Endothelial cell of umbilical vein (primary cell): ENCODE measurements at regions not wholly inside any gene's neighbourhood (a gene's known extent, or its start where the extent isn't known, plus 50 kb on each side); places are given as distances from the start of the nearest gene placed in this dataset.

ENCODE experiments used
- BruUV-seq: library from RNA; stranded (reverse); fragments of 400-500 nt; replicated peaks from 2 replicates; lab custom pipeline; 2021; lab: Mats Ljungman, UMichigan
- CTCF ChIA-PET: fragments of 300-600, 350-600 bp; sonication (Branson Sonifier 250); formaldehyde crosslinking; loops from one replicate; lab custom pipeline; 2021; ENCODE audit warnings: antibody characterized with exemption, inconsistent platforms; lab: Charles Lee
- POLR2A ChIA-PET: fragments of 300-600, 350-600 bp; sonication (Branson Sonifier 250); formaldehyde crosslinking; loops from one replicate; lab custom pipeline; 2021; ENCODE audit warnings: antibody characterized with exemption, inconsistent platforms; lab: Charles Lee
- DNase-seq: peaks from one replicate; pipeline ENCODE4 v3.0.0-alpha.2; 2011; ENCODE audit warnings: low read depth, low spot score
- FAIRE-seq: peaks from 2 replicates; lab custom pipeline; 2011; peaks lifted over from hg19 to GRCh38; lab: Jason Lieb, UNC
- H2AFZ ChIP-seq: 2 replicates; pipeline ENCODE4 v1.6.0; 2012; ENCODE audit warnings: low read depth, low read length, control low read depth, inconsistent platforms
- H3K27ac ChIP-seq: 2 replicates; pipeline ENCODE4 v1.5.1; 2011; ENCODE audit warnings: low read depth, mild to moderate bottlenecking, control low read depth, low read length, moderate library complexity; ENCODE audit not compliant: insufficient read depth
- H3K27me3 ChIP-seq, 2 experiments: 2 replicates each; pipeline versions ENCODE4 v1.6.0 to v1.6.1; 2011; ENCODE audit warnings: low read length in 2 of 2, mixed read lengths in 1 of 2; ENCODE audit not compliant: control insufficient read depth in 2 of 2, insufficient read depth in 2 of 2
- H3K36me3 ChIP-seq, 2 experiments: 2 replicates in 1 of 2; 3 replicates in 1 of 2; pipeline ENCODE4 v1.5.1; 2011; ENCODE audit warnings: low read length in 2 of 2, mild to moderate bottlenecking in 1 of 2, moderate library complexity in 1 of 2; ENCODE audit not compliant: control insufficient read depth in 2 of 2, insufficient read depth in 2 of 2; ENCODE audit errors: extremely low read depth in 1 of 2
- H3K4me1 ChIP-seq: 3 replicates; pipeline ENCODE4 v1.5.1; 2011; ENCODE audit warnings: mild to moderate bottlenecking, low read length; ENCODE audit not compliant: control insufficient read depth, insufficient read depth; ENCODE audit errors: extremely low read depth
- H3K4me2 ChIP-seq: 2 replicates; pipeline ENCODE4 v1.6.1; 2011; ENCODE audit warnings: low read length, control low read depth, mixed read lengths; ENCODE audit not compliant: insufficient read depth
- H3K4me3 ChIP-seq, 3 experiments: fragments of 200-600 bp in 1 of 3; sonication (generic), shearing (Covaris generic) in 1 of 3; replicated peaks in 1 of 3; 2 replicates each; pipeline ENCODE4 v1.5.1; 2011 to 2016; ENCODE audit warnings: control low read depth in 3 of 3, low read length in 3 of 3, mild to moderate bottlenecking in 2 of 3, inconsistent platforms in 1 of 3, low read depth in 1 of 3, moderate library complexity in 1 of 3; ENCODE audit not compliant: insufficient read depth in 1 of 3
- H3K79me2 ChIP-seq: 2 replicates; pipeline ENCODE4 v1.6.0; 2012; ENCODE audit warnings: low read length, inconsistent platforms; ENCODE audit not compliant: control insufficient read depth, insufficient read depth
- H3K9ac ChIP-seq: replicated peaks from 2 replicates; pipeline ENCODE3; 2011; ENCODE audit warnings: low read length, control low read depth; ENCODE audit not compliant: insufficient read depth; ENCODE audit errors: extremely low read depth
- H3K9me1 ChIP-seq: replicated peaks from 3 replicates; pipeline ENCODE4 v1.6.0; 2011; ENCODE audit warnings: mild to moderate bottlenecking, low read length; ENCODE audit not compliant: control insufficient read depth, insufficient read depth; ENCODE audit errors: extremely low read depth
- H3K9me3 ChIP-seq: replicated peaks from 2 replicates; pipeline ENCODE4 v1.5.1; 2012; ENCODE audit warnings: low read length, inconsistent platforms; ENCODE audit not compliant: control insufficient read depth, insufficient read depth
- H4K20me1 ChIP-seq: replicated peaks from 2 replicates; pipeline ENCODE3; 2011; ENCODE audit warnings: mild to moderate bottlenecking, low read length; ENCODE audit not compliant: control insufficient read depth, insufficient read depth; ENCODE audit errors: extremely low read depth
- CTCF ChIP-seq, 2 donors: IDR thresholded peaks; 1 replicate in 1 of 2; 2 replicates in 1 of 2; pipeline ENCODE4 v1.5.1; 2011; ENCODE audit warnings: low read length in 2 of 2, mild to moderate bottlenecking in 2 of 2, moderate library complexity in 2 of 2, control low read depth in 1 of 2, inconsistent platforms in 1 of 2, low read depth in 1 of 2; ENCODE audit not compliant: insufficient read depth in 1 of 2; ENCODE audit errors: extremely low read depth in 1 of 2
- EZH2 ChIP-seq: IDR thresholded peaks from 2 replicates; pipeline ENCODE4 v1.6.1; 2012; ENCODE audit warnings: borderline replicate concordance, low read depth, mild to moderate bottlenecking, moderate library complexity, low read length, inconsistent platforms; ENCODE audit not compliant: severe bottlenecking
- FOS ChIP-seq: IDR thresholded peaks from 2 replicates; pipeline ENCODE4 v1.6.1; 2011; ENCODE audit warnings: mild to moderate bottlenecking, low read length, moderate library complexity, borderline replicate concordance; ENCODE audit not compliant: insufficient read depth
- GATA2 ChIP-seq: IDR thresholded peaks from 2 replicates; pipeline ENCODE4 v1.7.0; 2011; ENCODE audit warnings: low read depth, mild to moderate bottlenecking, moderate library complexity, mixed read lengths, low read length; ENCODE audit not compliant: insufficient read length, insufficient read depth
- JUN ChIP-seq: IDR thresholded peaks from 2 replicates; pipeline ENCODE4 v1.6.1; 2011; ENCODE audit warnings: borderline replicate concordance, low read depth; ENCODE audit not compliant: insufficient read length, insufficient read depth
- MYC ChIP-seq: IDR thresholded peaks from one replicate; pipeline ENCODE4 v1.6.1; 2011; ENCODE audit warnings: mild to moderate bottlenecking, low read depth, low read length
- POLR2A ChIP-seq: IDR thresholded peaks from 2 replicates; pipeline ENCODE4 v1.6.1; 2012; ENCODE audit warnings: low read depth, mild to moderate bottlenecking, control low read depth, low read length
- POLR2AphosphoS5 ChIP-seq: IDR thresholded peaks from 2 replicates; pipeline ENCODE4 v1.6.1; 2012; ENCODE audit warnings: low read depth, mild to moderate bottlenecking, control low read depth, low read length, moderate library complexity; ENCODE audit not compliant: insufficient read depth
- dilution Hi-C: fragments of 300-500 bp; cut with MboI; formaldehyde crosslinking; loops from one replicate; pipeline ENCODE4 v1.15.0; 2019; ENCODE audit warnings: low sequenced_read_pairs; ENCODE audit not compliant: extremely low pct_ligation_motif_present
- intact Hi-C: fragments of 100-400 bp; cut with micrococcal nuclease; formaldehyde crosslinking; loops from one replicate; pipeline ENCODE4 v1.10.0; 2022
- TF ChIP-seq, protein P1 (sequence below): IDR thresholded peaks from 2 replicates; pipeline ENCODE4 v1.6.1; 2011; ENCODE audit not compliant: insufficient read depth, insufficient read length

GRCh38 chr1:168414914-168415313 is 128.9 kb downstream of the XCL2 start:
- Histone ChIP-seq H3K9ac (no peak overlapping the region), H3K4me2 (no peak overlapping the region), H3K4me1 (no peaks in the 10 kb centered on the region), H3K79me2 (no peaks in the 10 kb centered on the region), H3K9me3 (no peaks in the 10 kb centered on the region), H4K20me1 (no peaks in the 10 kb centered on the region), H3K4me3 (no peak overlapping the region), H3K27ac (no peak overlapping the region), H2AFZ (no peak overlapping the region), H3K36me3 (no peaks in the 10 kb centered on the region), H3K9me1 (no peaks in the 10 kb centered on the region), H3K27me3 (no peaks in the 10 kb centered on the region)
- TF ChIP-seq GATA2 (no peak), MYC (no peak), EZH2 (no peak), FOS (no peak), JUN (no peak), POLR2AphosphoS5 (no peak), POLR2A (no peak), CTCF (IDR thresholded peaks at IDR 0.05; ENCODE audit: extremely low read depth in 1 of 2, insufficient read depth in 1 of 2, low read depth in 1 of 2, low read length in 2 of 2) (no peak)
- TF ChIP-seq, protein P1, sequence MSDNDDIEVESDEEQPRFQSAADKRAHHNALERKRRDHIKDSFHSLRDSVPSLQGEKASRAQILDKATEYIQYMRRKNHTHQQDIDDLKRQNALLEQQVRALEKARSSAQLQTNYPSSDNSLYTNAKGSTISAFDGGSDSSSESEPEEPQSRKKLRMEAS = no peak
- DNase-seq (no peak), FAIRE-seq (no peak)
- ChIA-PET POLR2A (no interaction called here), CTCF (no interaction called here)
- no TSS peak for BruUV-seq
- dilution Hi-C loops = no loop called here
- intact Hi-C loops = no loop called here
